Esophagus muscularis mucosa (tissue), 4 donors: ENCODE measurements at regions not wholly inside any gene's neighbourhood (a gene's known extent, or its start where the extent isn't known, plus 50 kb on each side); places are given as distances from the start of the nearest gene placed in this dataset.

ENCODE experiments used
- DNase-seq: peaks from one replicate; pipeline ENCODE4 v3.0.0-alpha.2; 2017; ENCODE audit errors: extremely low spot score
- H3K27ac ChIP-seq, 4 donors: fragments of 200-600 bp; sonication (generic); replicated peaks in 1 of 4; 1 replicate in 3 of 4; 2 replicates in 1 of 4; pipeline ENCODE4 v1.5.1; 2016 to 2019; ENCODE audit warnings: mild to moderate bottlenecking in 1 of 4
- H3K27me3 ChIP-seq, 4 donors: fragments of 200-600 bp; sonication (generic); one replicate each; pipeline versions ENCODE4 v1.5.1 to v1.6.0; 2016 to 2019
- H3K36me3 ChIP-seq, 4 donors: fragments of 200-600 bp; sonication (generic); one replicate each; pipeline ENCODE4 v1.5.1; 2016 to 2019
- H3K4me1 ChIP-seq, 4 donors: fragments of 200-600 bp; sonication (generic); one replicate each; pipeline ENCODE4 v1.5.1; 2016 to 2019
- H3K4me3 ChIP-seq, 4 donors: fragments of 200-600 bp; sonication (generic); 1 replicate in 2 of 4; 2 replicates in 2 of 4; pipeline ENCODE4 v1.5.1; 2016 to 2019; ENCODE audit warnings: mild to moderate bottlenecking in 4 of 4, moderate library complexity in 1 of 4
- H3K9me3 ChIP-seq, 4 donors: fragments of 200-600 bp; sonication (generic); 1 replicate in 3 of 4; 2 replicates in 1 of 4; pipeline ENCODE4 v1.5.1; 2016 to 2019
- CTCF ChIP-seq, 3 experiments: fragments of 200-600 bp in 2 of 3; fragments of 450-650 bp in 1 of 3; sonication (generic) in 2 of 3; IDR thresholded peaks; one replicate each; pipeline ENCODE4 v1.5.1; 2017 to 2019; ENCODE audit warnings: antibody characterized with exemption in 3 of 3, mild to moderate bottlenecking in 2 of 3, moderate library complexity in 1 of 3
- EP300 ChIP-seq: sonication (generic); formaldehyde crosslinking; IDR thresholded peaks from one replicate; pipeline ENCODE4 v1.6.1; 2017; ENCODE audit warnings: antibody characterized with exemption
- POLR2A ChIP-seq: fragments of 450-650 bp; IDR thresholded peaks from one replicate; pipeline ENCODE4 v1.6.1; 2017; ENCODE audit warnings: antibody characterized with exemption, moderate library complexity, mild to moderate bottlenecking, low read depth
- POLR2AphosphoS5 ChIP-seq, 2 donors: sonication (generic); formaldehyde crosslinking; IDR thresholded peaks; one replicate each; pipeline ENCODE4 v1.6.1; 2017; ENCODE audit warnings: antibody characterized with exemption in 2 of 2
- WGBS: methylation state at CpG from one replicate; pipeline ENCODE4 v1.1.5; 2018; 5-methylcytosine and 5-hydroxymethylcytosine counted together
- intact Hi-C: fragments of 100-400 bp; cut with DNase I; formaldehyde crosslinking; loops from one replicate; pipeline ENCODE4 v1.15.1; 2023

- intact Hi-C loops: no loop called here
- no peak for DNase-seq
- Histone ChIP-seq H3K4me1 (no peaks in the 10 kb centered on the region), H3K27ac (no peak overlapping the region), H3K27me3 (no peaks in the 10 kb centered on the region), H3K9me3 (peaks cover 0 to 12% (median 3%) of the 10 kb centered on the region in 4 donors), H3K36me3 (no peaks in the 10 kb centered on the region), H3K4me3 (no peak overlapping the region)
- WGBS: 60% methylated on average over 1 of the region's 1 CpG
- TF ChIP-seq EP300 (no peak), POLR2AphosphoS5 (IDR thresholded peaks at IDR 0.05) (no peak), CTCF (IDR thresholded peaks at IDR 0.05) (no peak)
Observed at GRCh38 chr4:95742179-95742578, 97.7 kb upstream of the PDHA2 start.

DNA sequence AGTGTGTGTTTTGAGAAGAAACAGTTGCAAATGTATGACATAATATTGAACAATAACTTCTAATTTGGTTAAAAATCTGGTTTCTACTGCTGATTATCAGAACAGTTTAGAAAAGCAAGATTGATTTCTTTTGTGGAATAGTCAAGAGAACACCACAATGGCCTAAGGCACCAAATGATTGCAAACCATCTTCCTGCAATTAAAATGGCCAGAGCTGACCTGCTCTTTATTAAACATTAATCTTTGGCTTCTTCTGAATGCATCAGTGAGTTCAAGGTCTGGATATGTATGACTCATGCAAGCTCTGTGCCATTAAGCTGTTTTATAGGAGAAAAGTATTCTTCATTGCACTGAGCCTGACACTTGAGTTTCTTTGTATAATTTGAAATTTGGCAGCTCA lies 107.8 kb upstream of the PDHA2 start:
- Histone ChIP-seq H3K4me1 (no peaks in the 10 kb centered on the region), H3K27me3 (no peaks in the 10 kb centered on the region), H3K4me3 (no peak overlapping the region), H3K27ac (no peak overlapping the region), H3K9me3 (no peaks in the 10 kb centered on the region), H3K36me3 (no peaks in the 10 kb centered on the region)
- TF ChIP-seq POLR2AphosphoS5 (IDR thresholded peaks at IDR 0.05) (no peak), EP300 (no peak), CTCF (IDR thresholded peaks at IDR 0.05) (no peak), POLR2A (no peak)
- intact Hi-C loops: no loop called here
- no peak for DNase-seq

DNA sequence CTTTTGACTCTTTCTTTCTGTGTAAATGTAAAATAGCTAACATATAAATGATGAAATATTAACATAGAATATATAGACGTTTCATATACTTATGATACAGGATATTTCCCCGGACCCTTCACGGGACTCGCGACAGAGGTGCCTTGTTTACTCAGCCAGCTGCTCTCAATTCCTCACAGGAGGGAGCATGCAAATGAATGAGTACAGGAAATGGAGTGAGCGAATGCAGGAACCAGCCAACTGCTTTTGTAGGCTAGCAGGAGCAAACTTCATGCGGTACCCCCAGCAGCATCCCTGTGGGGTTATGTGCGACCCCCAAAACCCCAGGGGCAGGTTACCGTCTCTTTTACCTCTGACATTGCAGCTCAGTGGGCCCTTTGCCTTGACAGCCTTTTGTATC lies 110.3 kb upstream of the PDHA2 start:
- Histone ChIP-seq H3K4me1 (no peaks in the 10 kb centered on the region), H3K27me3 (no peaks in the 10 kb centered on the region), H3K4me3 (no peak overlapping the region), H3K27ac (no peak overlapping the region), H3K9me3 (no peaks in the 10 kb centered on the region), H3K36me3 (no peaks in the 10 kb centered on the region)
- no peak for DNase-seq
- intact Hi-C loops: no loop called here
- no peak for TF ChIP-seq POLR2A
- TF ChIP-seq POLR2AphosphoS5 (IDR thresholded peaks at IDR 0.05): no peak
- TF ChIP-seq CTCF (IDR thresholded peaks at IDR 0.05): no peak
- TF ChIP-seq EP300: no peak
- 68% methylated on average over 9 of the region's 9 CpGs for WGBS

- no peaks in the 10 kb centered on the region for H3K27me3 ChIP-seq
- TF ChIP-seq POLR2AphosphoS5 (IDR thresholded peaks at IDR 0.05): no peak
- no peak for TF ChIP-seq CTCF (IDR thresholded peaks at IDR 0.05)
- TF ChIP-seq POLR2A: no peak
- TF ChIP-seq EP300: no peak
- H3K4me3 ChIP-seq: no peak overlapping the region
- no peaks in the 10 kb centered on the region for H3K36me3 ChIP-seq
- no peaks in the 10 kb centered on the region for H3K4me1 ChIP-seq
- intact Hi-C loops: no loop called here
- 92% methylated on average over 3 of the region's 3 CpGs for WGBS
- DNase-seq: no peak
- H3K9me3 ChIP-seq: no peaks in the 10 kb centered on the region
- no peak overlapping the region for H3K27ac ChIP-seq
Observed at GRCh38 chr4:95728145-95728544, 111.7 kb upstream of the PDHA2 start.

DNA sequence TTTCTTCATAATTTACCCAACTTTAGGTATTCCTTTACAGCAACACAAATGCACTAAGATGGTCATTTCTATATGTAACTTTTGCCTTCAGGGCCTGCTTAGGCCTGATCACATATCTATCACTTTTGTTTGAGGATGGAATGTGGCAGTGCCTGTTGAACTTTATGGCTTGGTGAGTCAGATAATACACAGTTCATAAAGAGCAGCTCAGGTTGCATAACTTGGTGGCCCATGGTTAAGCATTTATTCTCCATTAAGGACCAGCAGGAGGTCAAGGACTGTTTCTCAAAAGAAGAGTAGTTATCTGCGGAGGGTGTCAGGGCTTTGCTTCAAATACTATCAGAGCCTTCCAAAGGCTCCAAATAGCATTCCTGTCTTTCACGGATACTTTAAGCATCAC lies 124.1 kb upstream of the PDHA2 start:
- Histone ChIP-seq H3K27me3 (no peaks in the 10 kb centered on the region), H3K27ac (no peak overlapping the region), H3K36me3 (no peaks in the 10 kb centered on the region), H3K9me3 (no peaks in the 10 kb centered on the region), H3K4me3 (no peak overlapping the region), H3K4me1 (no peaks in the 10 kb centered on the region)
- TF ChIP-seq EP300 (no peak), POLR2A (no peak), POLR2AphosphoS5 (IDR thresholded peaks at IDR 0.05) (no peak), CTCF (IDR thresholded peaks at IDR 0.05) (no peak)
- WGBS: 93% methylated on average over 2 of the region's 2 CpGs
- intact Hi-C loops: no loop called here
- DNase-seq: no peak
